SJSA1 (cell line): ENCODE measurements at regions not wholly inside any gene's neighbourhood (a gene's known extent, or its start where the extent isn't known, plus 50 kb on each side); places are given as distances from the start of the nearest gene placed in this dataset.

Source experiments
- DNase-seq, 2 experiments: peaks; one replicate each; pipeline ENCODE4 v3.0.0-alpha.2; 2015 to 2020; ENCODE audit warnings: low spot score in 2 of 2, low read depth in 1 of 2
- H3K27ac ChIP-seq: fragments of 250-450 bp; sonication (Bioruptor Pico); 2 replicates; pipeline ENCODE4 v1.5.1; 2020; ENCODE audit warnings: mild to moderate bottlenecking, moderate library complexity
- H3K27me3 ChIP-seq: fragments of 250-450 bp; sonication (Bioruptor Pico); replicated peaks from 2 replicates; pipeline ENCODE4 v1.5.1; 2020; ENCODE audit warnings: mild to moderate bottlenecking, moderate library complexity
- H3K36me3 ChIP-seq: fragments of 250-450 bp; sonication (Bioruptor Pico); 2 replicates; pipeline ENCODE4 v1.5.1; 2020; ENCODE audit warnings: mild to moderate bottlenecking
- H3K4me1 ChIP-seq: fragments of 250-450 bp; sonication (Bioruptor Pico); replicated peaks from 2 replicates; pipeline ENCODE4 v1.6.1; 2021; ENCODE audit warnings: mild to moderate bottlenecking
- H3K4me3 ChIP-seq: fragments of 250-450 bp; sonication (Bioruptor Pico); 2 replicates; pipeline ENCODE4 v1.5.1; 2020; ENCODE audit warnings: mild to moderate bottlenecking
- H3K9me3 ChIP-seq: fragments of 250-450 bp; sonication (Bioruptor Pico); replicated peaks from 2 replicates; pipeline ENCODE4 v1.5.1; 2020; ENCODE audit warnings: mild to moderate bottlenecking

DNA sequence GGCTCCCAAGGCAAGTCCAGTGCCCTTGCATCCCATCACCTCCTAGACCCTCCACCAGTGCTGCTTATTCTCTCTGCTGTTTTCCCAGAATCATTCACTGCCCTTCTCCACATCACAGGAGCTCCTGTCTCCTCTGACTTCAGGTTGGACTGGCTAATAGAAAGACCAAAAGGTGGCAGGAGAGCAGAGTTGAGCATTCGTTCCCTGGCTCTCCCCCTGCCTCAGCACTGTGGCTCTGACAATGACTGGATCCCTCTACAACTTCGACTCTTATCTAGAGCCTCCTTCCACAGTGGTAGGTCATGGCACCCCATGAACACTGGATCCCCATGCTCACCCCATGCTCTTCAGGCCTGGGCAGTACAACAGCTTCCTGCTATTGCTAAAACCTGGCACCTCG is 243.6 kb downstream of the LRRN1 start:
- DNase-seq, result no peak
- no peaks in the 10 kb centered on the region for H3K4me1 ChIP-seq
- no peaks in the 10 kb centered on the region for H3K27me3 ChIP-seq
- no peaks in the 10 kb centered on the region for H3K36me3 ChIP-seq
- H3K4me3 ChIP-seq, result no peak overlapping the region
- no peak overlapping the region for H3K27ac ChIP-seq
- no peaks in the 10 kb centered on the region for H3K9me3 ChIP-seq

GRCh38 chr3:4043867-4044575 is 244.8 kb downstream of the LRRN1 start:
- Histone ChIP-seq H3K27me3 (no peaks in the 10 kb centered on the region), H3K4me1 (no peaks in the 10 kb centered on the region), H3K36me3 (no peaks in the 10 kb centered on the region), H3K9me3 (no peaks in the 10 kb centered on the region), H3K27ac (no peak overlapping the region), H3K4me3 (no peak overlapping the region)
- DNase-seq, result no peak

GRCh38 chr3:4044619-4045018 is 245.4 kb downstream of the LRRN1 start:
- H3K27ac ChIP-seq, result no peak overlapping the region
- no peaks in the 10 kb centered on the region for H3K36me3 ChIP-seq
- no peaks in the 10 kb centered on the region for H3K27me3 ChIP-seq
- no peak for DNase-seq
- no peak overlapping the region for H3K4me3 ChIP-seq
- H3K9me3 ChIP-seq, result no peaks in the 10 kb centered on the region
- no peaks in the 10 kb centered on the region for H3K4me1 ChIP-seq

- no peaks in the 10 kb centered on the region for H3K9me3 ChIP-seq
- no peaks in the 10 kb centered on the region for H3K27me3 ChIP-seq
- no peak overlapping the region for H3K4me3 ChIP-seq
- no peaks in the 10 kb centered on the region for H3K36me3 ChIP-seq
- H3K27ac ChIP-seq, result no peak overlapping the region
- H3K4me1 ChIP-seq, result no peaks in the 10 kb centered on the region
- DNase-seq, result no peak
Measured at GRCh38 chr3:4045756-4046155, 246.5 kb downstream of the LRRN1 start.

DNA sequence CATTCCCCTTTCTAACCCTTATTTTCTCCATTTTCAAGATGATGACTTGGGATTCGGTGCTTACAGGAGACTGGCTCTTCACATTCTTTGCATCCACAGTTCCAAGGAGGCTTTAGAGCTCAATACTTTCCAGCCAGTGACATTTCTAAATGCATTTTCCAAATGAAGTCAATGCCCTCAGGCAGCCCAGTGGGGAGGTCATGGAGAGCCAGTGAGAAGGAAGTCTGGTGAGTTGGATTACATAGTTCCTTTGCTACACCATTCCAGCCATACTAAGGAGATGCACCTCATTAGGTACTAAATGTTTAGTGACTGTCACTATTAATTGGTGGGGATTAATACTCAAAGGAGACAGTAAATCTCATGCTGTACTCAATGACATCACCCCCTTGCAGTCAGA is 248.1 kb downstream of the LRRN1 start:
- DNase-seq, result no peak
- no peaks in the 10 kb centered on the region for H3K27me3 ChIP-seq
- H3K4me1 ChIP-seq, result no peaks in the 10 kb centered on the region
- no peak overlapping the region for H3K27ac ChIP-seq
- no peaks in the 10 kb centered on the region for H3K9me3 ChIP-seq
- H3K36me3 ChIP-seq, result no peaks in the 10 kb centered on the region
- no peak overlapping the region for H3K4me3 ChIP-seq

- DNase-seq, result no peak
- no peaks in the 10 kb centered on the region for H3K9me3 ChIP-seq
- H3K27me3 ChIP-seq, result no peaks in the 10 kb centered on the region
- no peak overlapping the region for H3K4me3 ChIP-seq
- H3K27ac ChIP-seq, result no peak overlapping the region
- H3K36me3 ChIP-seq, result no peaks in the 10 kb centered on the region
- no peaks in the 10 kb centered on the region for H3K4me1 ChIP-seq
Measured at GRCh38 chr3:4052706-4053105, 250.5 kb upstream of the SETMAR start.

GRCh38 chr3:4053975-4054374 is 249.2 kb upstream of the SETMAR start:
- Histone ChIP-seq H3K9me3 (no peaks in the 10 kb centered on the region), H3K4me1 (no peaks in the 10 kb centered on the region), H3K36me3 (no peaks in the 10 kb centered on the region), H3K27ac (no peak overlapping the region), H3K4me3 (no peak overlapping the region), H3K27me3 (no peaks in the 10 kb centered on the region)
- no peak for DNase-seq

GRCh38 chr3:4060064-4060463 is 243.1 kb upstream of the SETMAR start:
- no peak for DNase-seq
- Histone ChIP-seq H3K4me1 (no peaks in the 10 kb centered on the region), H3K27ac (no peak overlapping the region), H3K36me3 (no peaks in the 10 kb centered on the region), H3K9me3 (no peaks in the 10 kb centered on the region), H3K27me3 (no peaks in the 10 kb centered on the region), H3K4me3 (no peak overlapping the region)

- H3K27me3 ChIP-seq, result no peaks in the 10 kb centered on the region
- H3K36me3 ChIP-seq, result no peaks in the 10 kb centered on the region
- H3K4me3 ChIP-seq, result no peak overlapping the region
- no peak for DNase-seq
- H3K27ac ChIP-seq, result no peak overlapping the region
- no peaks in the 10 kb centered on the region for H3K9me3 ChIP-seq
- no peaks in the 10 kb centered on the region for H3K4me1 ChIP-seq
Measured at GRCh38 chr3:4060603-4061002, 242.6 kb upstream of the SETMAR start.

DNA sequence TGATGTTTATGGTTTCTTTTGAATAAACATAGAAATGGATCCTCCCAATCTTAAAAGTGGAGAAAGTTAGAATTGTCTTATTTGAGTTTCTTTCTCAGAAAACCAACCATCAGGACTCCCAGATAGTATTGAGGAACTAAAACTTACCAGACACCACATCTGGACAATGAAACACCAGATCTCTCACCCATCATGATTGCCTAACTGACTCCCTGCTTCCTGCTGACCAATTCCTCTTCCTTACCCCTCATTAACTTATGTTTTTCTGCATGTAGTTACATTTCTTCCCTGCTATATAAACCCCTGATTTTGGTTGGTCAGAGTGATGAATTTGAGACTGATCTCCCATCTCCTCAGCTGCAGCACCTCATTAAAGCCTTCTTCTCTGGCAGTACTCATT is 242.0 kb upstream of the SETMAR start:
- H3K9me3 ChIP-seq, result no peaks in the 10 kb centered on the region
- no peaks in the 10 kb centered on the region for H3K36me3 ChIP-seq
- no peaks in the 10 kb centered on the region for H3K4me1 ChIP-seq
- H3K27ac ChIP-seq, result no peak overlapping the region
- no peak overlapping the region for H3K4me3 ChIP-seq
- no peaks in the 10 kb centered on the region for H3K27me3 ChIP-seq
- DNase-seq, result no peak

DNA sequence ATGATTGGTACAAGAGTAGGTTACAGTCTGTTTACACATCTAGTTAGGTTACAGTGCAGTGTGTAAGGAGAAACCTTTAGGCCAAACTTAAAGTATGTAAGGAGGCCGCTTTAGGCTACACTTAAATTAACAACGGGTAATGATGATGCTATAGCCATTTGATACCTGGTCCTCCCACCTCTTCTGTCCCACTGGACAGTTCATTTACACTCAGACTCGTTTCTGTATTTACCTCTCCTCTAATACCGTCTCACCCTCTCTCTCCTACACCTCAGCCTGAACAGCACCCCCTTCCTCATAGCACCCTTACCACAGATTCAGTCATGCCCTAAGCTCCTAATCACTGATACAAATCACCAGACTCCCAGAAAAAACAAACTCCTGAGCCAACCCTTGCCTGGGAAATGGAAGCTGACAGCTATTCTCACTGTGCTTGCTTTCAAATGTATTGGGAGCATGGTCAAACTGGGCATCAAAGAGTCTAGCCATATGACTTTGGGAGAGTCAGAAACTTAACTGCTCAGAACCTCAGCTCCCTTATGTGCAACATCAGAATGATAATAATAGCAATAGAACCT is 241.3 kb upstream of the SETMAR start:
- Histone ChIP-seq H3K36me3 (no peaks in the 10 kb centered on the region), H3K4me1 (no peaks in the 10 kb centered on the region), H3K4me3 (no peak overlapping the region), H3K27ac (no peak overlapping the region), H3K9me3 (no peaks in the 10 kb centered on the region), H3K27me3 (no peaks in the 10 kb centered on the region)
- DNase-seq, result no peak

DNA sequence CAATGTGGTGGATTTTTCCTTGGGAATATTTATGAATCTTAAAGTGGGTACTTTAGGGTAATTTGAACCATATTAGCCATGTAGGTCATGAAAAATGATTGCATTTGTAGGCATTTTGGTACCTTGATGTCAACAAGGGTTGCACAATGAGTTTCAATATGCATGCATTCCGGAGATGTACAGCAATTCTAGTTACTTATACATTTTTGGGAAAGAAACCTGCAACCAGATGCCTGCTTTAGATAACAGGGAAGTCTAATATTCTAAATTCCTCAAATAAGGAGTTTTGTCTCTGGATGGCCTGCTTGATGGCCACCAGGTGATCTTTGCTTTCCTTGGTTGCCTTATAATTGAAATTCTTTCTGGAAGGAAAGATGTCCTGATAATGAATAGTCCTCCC is 240.5 kb upstream of the SETMAR start:
- Histone ChIP-seq H3K27me3 (no peaks in the 10 kb centered on the region), H3K27ac (no peak overlapping the region), H3K9me3 (no peaks in the 10 kb centered on the region), H3K4me3 (no peak overlapping the region), H3K36me3 (no peaks in the 10 kb centered on the region), H3K4me1 (no peaks in the 10 kb centered on the region)
- no peak for DNase-seq

DNA sequence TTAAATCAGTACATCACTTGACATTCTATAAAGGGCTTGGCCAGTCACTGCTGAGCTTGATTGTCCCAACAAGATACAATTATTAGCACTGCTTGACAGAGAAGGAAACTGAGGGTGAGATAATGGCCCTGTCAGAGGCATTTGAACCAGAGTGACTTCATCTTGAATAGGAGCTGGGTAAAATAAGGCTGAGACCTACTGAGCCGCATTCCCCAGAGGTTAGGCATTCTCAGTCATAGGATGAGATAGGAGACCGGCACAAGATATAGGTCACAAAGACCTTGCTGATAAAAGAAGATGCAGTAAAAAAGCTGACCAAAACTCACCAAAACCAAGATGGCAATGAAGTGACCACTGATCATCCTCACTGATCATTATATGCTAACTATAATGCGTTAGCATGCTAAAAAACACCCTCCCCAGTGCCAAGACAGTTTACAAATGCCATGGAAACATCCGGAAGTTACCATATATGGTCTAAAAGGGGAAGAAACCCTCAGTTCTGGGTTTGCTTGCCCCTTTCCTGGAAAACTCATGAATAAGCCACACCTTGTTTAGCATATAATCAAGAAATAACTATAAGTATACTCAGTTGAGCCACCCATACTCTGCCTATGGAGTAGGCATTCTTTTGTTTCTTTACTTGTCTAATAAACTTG is 239.1 kb upstream of the SETMAR start:
- H3K4me3 ChIP-seq, result no peak overlapping the region

DNA sequence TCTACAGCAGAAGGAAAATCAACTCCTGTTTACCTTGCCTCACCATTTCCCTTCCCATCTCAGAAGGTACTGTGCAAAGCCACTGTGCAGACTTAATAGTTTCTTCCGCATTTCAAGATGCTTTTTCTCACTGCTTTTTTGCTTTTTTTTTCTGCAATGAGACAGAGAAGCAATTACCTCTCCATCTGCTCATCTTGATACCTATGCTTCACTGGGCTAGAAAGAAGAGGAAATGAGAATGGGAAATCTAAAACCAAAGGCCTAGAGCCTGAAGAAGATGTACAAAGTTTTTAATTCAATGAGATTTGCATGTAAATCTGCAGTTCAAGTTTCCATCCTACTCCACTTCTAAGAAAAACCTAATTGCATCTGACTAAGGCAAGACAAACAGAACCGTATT is 238.1 kb upstream of the SETMAR start:
- no peak for DNase-seq
- Histone ChIP-seq H3K9me3 (no peaks in the 10 kb centered on the region), H3K27ac (no peak overlapping the region), H3K36me3 (no peaks in the 10 kb centered on the region), H3K4me3 (no peak overlapping the region), H3K27me3 (no peaks in the 10 kb centered on the region), H3K4me1 (no peaks in the 10 kb centered on the region)

More for the DNA sequence above, 239.1 kb upstream of the SETMAR start:
- Histone ChIP-seq H3K27me3 (no peaks in the 10 kb centered on the region), H3K36me3 (no peaks in the 10 kb centered on the region), H3K9me3 (no peaks in the 10 kb centered on the region), H3K27ac (no peak overlapping the region), H3K4me1 (no peaks in the 10 kb centered on the region)
- DNase-seq, result no peak
